GM18505 (cell line): ENCODE measurements at regions not wholly inside any gene's neighbourhood (a gene's known extent, or its start where the extent isn't known, plus 50 kb on each side); places are given as distances from the start of the nearest gene placed in this dataset.

ENCODE experiments used
- ATAC-seq: cut with Tn5 transposase; IDR thresholded peaks from one replicate; pipeline ENCODE4 v1.9.1; 2021; ENCODE audit not compliant: unreplicated experiment
- POLR2A ChIP-seq: IDR thresholded peaks from 4 replicates; pipeline ENCODE4 v1.6.1; 2011; ENCODE audit warnings: borderline replicate concordance; ENCODE audit not compliant: insufficient read depth, insufficient read length; ENCODE audit errors: extremely low read depth

DNA sequence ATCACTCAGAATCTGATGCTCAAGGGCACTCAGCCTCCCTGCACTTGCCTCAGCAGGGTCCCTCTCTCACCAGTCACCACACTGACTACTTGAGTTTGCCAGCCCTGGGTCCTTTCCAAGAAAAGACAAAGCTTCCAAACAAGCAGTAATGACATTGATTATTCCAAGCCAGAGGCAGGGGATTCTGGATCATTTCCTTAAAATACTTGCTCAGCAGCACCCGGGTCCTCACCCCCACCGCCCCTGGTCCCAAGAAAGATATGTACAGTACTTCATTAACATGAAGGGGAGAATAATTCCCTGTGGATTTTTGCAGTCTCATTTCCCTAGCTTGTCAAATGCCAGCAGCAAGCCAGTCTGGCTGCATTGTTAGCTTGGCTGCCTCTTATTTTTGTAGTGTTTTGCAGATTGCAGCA, 83.2 kb upstream of the GNAO1 start:
- ATAC-seq = no peak
- no peak for TF ChIP-seq POLR2A

DNA sequence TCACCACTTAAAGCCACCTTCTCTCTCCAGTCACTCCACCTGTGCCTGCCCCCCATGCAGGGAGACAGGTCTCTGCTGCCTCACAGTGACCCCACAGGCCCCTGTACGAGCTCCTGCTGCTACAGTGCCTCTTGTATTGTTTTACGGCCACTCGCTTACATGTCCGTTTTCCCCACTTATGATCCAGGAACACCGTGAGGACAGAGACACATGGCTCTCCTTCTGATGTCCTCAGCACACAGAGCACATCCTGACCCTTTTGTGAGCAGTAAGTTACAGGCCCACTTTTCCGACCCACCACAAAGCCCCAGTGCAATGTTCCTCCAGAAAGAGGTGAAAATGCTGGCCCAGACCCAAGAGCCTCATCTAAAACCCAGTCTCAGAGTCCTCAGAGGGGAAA, 84.8 kb upstream of the GNAO1 start:
- TF ChIP-seq POLR2A = no peak
- ATAC-seq = no peak

DNA sequence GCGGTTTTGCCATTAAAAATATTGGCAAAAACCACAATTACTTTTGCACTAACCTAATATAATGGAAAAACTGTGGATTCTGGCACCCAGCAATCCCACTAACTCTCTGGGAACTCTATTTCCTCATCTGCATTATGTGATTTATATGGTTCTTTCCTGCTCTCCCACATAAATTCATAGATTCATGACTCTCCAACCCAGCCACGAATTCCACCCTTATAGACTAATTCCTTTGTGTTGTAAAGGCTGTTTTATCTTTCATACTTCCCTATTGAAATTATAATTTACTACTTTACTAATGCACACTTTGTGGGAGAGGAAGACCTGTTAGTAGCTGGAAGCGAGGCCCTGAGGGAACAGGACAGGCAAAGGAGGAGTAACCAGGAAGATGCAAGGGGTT, 88.4 kb upstream of the GNAO1 start:
- no peak for TF ChIP-seq POLR2A
- no peak for ATAC-seq

DNA sequence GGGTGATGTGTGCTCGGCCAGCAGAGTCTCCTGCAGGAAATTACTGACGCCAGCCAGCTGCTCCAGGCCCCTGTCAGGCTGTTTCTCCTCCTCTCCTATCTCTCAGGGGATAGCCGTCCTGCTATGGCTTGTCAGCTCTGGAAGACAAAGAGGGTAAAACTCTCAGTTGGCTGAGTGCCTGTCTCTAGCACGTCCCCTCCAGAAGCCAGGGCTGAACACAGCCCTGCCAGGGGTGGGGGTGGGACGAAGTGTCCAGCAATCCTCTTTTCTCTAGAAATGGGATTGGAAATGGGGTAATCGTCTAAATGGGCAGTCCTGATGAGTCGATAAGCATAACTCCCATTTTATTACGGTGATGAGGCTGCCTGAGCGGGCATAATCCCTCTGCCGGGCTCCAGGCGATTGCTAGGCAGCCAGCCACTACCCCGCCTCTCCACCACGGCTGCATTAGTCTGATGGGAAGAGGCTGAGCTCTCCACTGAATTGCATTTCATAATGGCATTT, 89.1 kb upstream of the GNAO1 start:
- TF ChIP-seq POLR2A = no peak
- no peak for ATAC-seq

DNA sequence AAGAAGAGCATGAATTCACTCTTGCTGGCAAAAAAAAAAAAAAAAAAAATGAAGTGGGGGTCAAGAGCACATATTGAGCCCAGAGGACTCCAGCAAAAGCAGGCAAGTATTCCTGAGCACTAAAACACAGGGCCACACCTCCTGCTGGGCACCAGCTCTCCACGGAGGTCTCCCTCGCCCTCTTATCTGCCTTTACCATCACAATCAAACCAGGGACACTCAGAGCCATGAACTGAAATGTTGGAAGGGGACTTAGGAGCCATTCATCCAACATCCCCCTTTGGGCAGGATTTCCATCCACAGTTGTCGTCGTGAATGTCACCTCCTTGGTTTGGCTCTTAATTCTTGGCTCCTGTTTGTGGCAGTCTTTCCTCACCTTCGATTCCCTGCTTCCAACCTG, 89.8 kb upstream of the GNAO1 start:
- TF ChIP-seq POLR2A = no peak
- ATAC-seq = no peak

DNA sequence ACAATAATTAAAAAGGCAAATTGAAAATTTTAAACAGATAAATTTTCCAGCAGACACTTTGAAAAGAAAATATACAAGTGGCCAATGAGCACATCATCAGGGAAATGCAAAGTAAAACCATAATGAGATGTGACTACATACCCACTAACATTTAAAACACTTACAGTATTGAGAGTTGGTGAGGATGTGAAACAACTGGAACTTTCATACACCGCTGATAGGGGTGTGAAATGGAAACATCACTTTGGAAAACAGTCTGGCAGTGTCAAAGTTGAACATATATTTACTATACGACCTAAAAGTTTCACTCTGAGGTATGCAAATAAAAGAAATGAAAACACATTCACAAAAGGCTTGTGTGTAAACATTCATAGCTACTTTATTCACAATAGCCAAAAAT, 94.0 kb upstream of the GNAO1 start:
- no peak for ATAC-seq
- no peak for TF ChIP-seq POLR2A

DNA sequence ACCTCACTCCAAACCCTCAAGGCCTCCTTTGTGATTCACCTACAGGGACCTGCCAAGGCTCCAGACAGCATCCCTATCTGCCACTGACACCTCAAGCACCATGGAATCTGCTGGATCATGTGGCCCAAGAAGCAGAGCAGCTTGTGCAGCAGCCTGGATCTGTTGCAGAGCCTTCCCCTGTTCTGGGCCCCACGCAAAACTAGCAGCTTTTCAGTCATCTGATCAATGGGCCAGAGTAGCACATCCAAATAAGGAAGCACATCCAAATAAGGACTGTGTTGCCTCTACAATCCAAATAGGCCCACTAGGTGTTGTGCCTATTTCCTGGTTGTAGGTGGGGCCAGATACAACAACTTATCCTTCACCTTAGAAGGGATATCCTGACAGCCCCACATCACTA, 97.1 kb upstream of the GNAO1 start:
- no peak for ATAC-seq
- no peak for TF ChIP-seq POLR2A

DNA sequence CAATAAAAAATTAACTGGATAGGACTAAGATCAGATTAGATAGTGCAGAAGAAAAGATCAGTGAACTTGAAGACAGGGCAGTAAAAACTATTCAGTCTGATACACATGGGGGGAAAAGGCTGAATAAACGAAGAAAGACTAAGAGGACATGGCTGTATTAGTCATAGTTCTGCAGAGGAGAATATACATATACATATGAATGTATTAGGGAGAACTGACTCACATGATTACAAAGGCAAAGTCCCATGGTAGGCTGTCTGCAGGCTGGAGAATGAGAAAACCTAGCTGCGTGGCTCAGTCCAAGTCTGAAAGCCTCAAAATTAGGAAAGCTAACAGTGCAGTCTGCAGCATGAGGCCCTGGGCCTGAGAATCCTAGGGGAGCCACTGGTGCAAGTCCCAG, 98.2 kb upstream of the GNAO1 start:
- TF ChIP-seq POLR2A = no peak
- no peak for ATAC-seq

DNA sequence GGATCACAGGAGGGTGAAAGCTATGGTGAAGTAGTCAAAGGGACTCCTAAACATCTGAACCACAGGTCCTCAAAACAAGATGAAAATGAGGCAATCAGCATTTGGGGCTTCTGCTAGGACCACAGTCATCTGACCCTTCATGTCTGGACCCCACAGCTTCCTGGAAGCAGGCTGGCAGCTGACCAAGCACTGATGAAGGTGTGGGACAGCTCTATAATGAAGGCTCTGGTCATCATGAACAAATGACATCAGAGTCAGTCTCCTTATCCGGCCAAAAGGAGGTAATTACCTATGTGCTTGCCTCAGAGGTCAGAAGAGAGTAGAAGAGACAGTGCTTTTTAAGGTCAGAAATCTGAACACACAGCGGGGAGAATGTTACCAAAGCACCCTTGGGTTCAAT, 101.2 kb upstream of the GNAO1 start:
- no peak for TF ChIP-seq POLR2A
- ATAC-seq = no peak

DNA sequence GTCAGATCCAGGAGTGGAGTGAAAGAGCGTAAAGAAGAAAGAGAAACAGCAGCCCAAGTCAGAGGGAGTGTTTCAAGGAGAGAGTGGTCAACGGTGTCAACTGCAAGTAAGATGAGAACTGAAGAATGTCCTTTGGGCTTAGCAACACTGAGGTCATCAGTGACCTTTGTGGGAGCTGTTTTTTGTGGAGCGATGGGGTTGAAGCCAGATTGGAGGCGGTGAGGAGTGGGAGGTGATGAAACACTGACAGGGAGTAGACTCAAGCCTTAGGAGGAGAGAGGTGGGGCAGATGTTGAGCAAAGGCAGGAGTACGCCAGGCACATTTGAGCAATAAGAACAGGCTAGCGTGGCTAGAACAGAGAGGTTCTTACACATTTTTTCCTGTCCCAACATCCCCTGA, 103.7 kb upstream of the GNAO1 start:
- no peak for TF ChIP-seq POLR2A
- no peak for ATAC-seq

DNA sequence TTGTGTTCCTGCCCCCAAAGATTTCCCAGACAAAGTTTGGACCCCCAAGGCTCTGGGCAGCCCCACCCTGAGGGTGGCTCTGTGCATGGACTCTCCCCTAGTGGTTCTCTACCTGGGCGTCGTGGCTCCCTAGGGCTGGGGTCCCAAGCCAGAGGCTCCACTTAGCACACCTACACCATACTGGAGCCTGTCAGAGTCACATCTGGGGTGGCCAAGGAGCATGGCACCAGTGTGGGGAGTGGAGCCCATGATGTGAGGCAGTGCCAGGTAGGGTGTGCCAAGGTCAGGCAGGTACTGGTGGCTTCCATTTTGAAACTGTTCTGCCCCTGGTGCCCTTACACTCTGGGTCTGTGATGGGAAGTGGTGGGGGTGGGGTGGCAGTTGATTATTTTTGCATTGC, 109.9 kb upstream of the GNAO1 start:
- no peak for ATAC-seq
- TF ChIP-seq POLR2A = no peak

DNA sequence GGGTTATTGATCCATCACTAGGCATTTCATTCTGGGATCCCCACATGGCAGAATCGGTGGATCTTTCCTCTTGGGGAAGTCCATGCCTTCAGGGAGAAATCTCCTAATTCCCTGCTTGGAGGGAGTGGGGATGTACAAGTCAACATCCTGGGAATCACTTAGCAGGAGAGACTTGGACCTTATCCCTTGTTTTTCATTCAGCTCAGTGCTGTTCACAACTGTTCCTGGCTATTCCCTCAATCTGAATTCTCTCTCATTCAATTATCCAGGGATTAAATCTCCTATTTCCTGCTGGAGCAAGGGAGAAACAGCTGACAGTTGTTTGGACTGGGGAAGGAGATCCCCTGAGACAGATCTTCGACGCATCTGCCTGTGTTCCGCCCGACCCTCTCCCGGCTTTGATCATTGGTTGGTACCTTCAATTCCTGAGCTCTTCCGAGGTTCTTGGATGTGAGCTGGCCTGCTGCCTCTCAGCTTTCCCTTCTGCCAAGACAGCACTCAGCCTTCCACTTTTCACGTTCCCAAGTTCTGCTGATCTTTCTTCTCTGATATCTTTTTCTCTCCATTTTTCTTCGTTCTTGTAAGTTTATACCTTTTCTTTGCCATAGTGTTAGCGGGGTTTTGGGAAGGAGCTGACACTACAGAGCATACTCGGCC, 115.4 kb upstream of the GNAO1 start:
- TF ChIP-seq POLR2A = no peak
- ATAC-seq = no peak

DNA sequence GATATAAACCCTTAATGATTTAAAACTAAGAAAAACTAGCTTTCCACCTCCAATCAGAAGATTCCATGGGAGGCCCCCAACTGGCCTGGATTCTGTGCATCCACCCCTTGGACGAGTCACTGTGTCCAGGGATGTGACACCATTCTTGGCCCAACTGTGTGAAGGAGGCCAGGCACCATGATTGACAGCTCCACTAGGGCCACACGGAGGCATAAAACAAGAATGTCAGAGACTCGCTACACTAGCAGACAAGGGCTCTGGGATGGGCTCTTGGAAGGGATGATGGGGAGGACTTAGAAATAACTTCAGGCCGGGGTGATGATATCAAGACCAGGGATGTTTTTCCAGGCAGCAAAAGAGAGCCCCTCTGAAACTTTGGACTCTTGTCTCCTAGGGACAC, 117.8 kb upstream of the GNAO1 start:
- no peak for TF ChIP-seq POLR2A

DNA sequence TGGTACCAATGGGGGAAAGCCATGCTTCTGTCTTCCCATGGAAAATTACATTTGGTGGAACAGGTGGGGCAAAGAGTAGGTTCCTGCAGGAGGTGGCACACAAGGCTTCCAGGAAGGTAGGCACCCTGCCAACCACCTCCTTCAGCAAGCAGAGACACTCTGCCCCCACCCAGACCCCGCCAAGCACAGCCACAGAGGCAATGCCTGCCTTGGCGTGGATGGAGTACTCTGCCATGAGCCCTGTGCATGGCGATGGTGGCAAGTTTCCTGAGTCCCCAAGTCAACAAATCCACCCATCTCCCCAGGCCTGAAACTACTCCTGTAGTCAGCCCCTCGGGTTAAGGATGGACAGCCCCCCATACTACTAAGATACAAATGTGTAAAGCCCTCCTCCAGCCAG, 119.2 kb upstream of the GNAO1 start:
- no peak for TF ChIP-seq POLR2A

More for the DNA sequence above, 117.8 kb upstream of the GNAO1 start:
- no peak for ATAC-seq

DNA sequence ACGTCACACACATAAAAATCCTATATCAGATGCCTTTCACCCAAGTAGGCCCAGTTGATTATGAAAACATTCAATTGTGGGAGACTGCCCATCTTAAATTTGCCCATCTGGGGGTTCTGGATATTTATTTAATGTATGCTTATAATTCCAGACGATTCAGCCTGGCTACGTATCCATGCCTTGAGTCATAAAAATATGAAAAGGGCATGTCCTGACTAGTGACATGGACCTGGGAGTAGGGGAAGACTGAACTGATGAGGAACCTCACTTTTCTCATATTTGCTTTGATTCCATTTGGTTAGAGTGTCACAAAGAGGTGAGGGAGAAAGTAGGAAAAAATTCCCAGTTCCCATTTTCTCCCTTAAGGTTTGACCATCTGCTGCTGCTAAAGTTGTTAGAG, 122.5 kb upstream of the GNAO1 start:
- TF ChIP-seq POLR2A = no peak
- no peak for ATAC-seq

More for the DNA sequence above, 119.2 kb upstream of the GNAO1 start:
- no peak for ATAC-seq
